Left ventricle myocardium inferior (tissue), 1 donor: ENCODE measurements at regions not wholly inside any gene's neighbourhood (a gene's known extent, or its start where the extent isn't known, plus 50 kb on each side); places are given as distances from the start of the nearest gene placed in this dataset.

ENCODE experiments used
- DNase-seq: peaks from one replicate; pipeline ENCODE4 v3.0.0-alpha.2; 2020
- H3K27ac ChIP-seq: fragments of 200-600 bp; replicated peaks from 2 replicates; pipeline ENCODE4 v1.8.0; 2021
- H3K27me3 ChIP-seq: fragments of 200-600 bp; 2 replicates; pipeline ENCODE4 v1.8.0; 2021; ENCODE audit warnings: low read depth
- H3K36me3 ChIP-seq: fragments of 200-600 bp; 2 replicates; pipeline ENCODE4 v1.8.0; 2021
- H3K4me1 ChIP-seq: fragments of 200-600 bp; 2 replicates; pipeline ENCODE4 v1.8.0; 2021
- H3K4me3 ChIP-seq: fragments of 200-600 bp; 2 replicates; pipeline ENCODE4 v1.8.0; 2021; ENCODE audit warnings: mild to moderate bottlenecking, moderate library complexity
- H3K9me3 ChIP-seq: fragments of 200-600 bp; replicated peaks from 2 replicates; pipeline ENCODE4 v1.8.0; 2021
- intact Hi-C: fragments of 100-400 bp; cut with micrococcal nuclease; formaldehyde crosslinking; loops from one replicate; pipeline ENCODE4 v1.11.0; 2022
- TF ChIP-seq, protein P1 (sequence below): fragments of 200-600 bp; IDR thresholded peaks from 2 replicates; pipeline ENCODE4 v1.8.0; 2021; ENCODE audit warnings: antibody characterized with exemption, mild to moderate bottlenecking, borderline replicate concordance
- donor health status: DM: no; HTN: yes; CAD: no; lungs with severe emphysema.

GRCh38 chr13:30074431-30074830 lies 224.0 kb upstream of the UBL3 start:
- Histone ChIP-seq H3K9me3 (no peaks in the 10 kb centered on the region), H3K27ac (no peak overlapping the region), H3K36me3 (no peaks in the 10 kb centered on the region), H3K27me3 (peaks cover 4% of the 10 kb centered on the region), H3K4me3 (no peak overlapping the region), H3K4me1 (no peaks in the 10 kb centered on the region)
- DNase-seq = no peak
- TF ChIP-seq, protein P1, sequence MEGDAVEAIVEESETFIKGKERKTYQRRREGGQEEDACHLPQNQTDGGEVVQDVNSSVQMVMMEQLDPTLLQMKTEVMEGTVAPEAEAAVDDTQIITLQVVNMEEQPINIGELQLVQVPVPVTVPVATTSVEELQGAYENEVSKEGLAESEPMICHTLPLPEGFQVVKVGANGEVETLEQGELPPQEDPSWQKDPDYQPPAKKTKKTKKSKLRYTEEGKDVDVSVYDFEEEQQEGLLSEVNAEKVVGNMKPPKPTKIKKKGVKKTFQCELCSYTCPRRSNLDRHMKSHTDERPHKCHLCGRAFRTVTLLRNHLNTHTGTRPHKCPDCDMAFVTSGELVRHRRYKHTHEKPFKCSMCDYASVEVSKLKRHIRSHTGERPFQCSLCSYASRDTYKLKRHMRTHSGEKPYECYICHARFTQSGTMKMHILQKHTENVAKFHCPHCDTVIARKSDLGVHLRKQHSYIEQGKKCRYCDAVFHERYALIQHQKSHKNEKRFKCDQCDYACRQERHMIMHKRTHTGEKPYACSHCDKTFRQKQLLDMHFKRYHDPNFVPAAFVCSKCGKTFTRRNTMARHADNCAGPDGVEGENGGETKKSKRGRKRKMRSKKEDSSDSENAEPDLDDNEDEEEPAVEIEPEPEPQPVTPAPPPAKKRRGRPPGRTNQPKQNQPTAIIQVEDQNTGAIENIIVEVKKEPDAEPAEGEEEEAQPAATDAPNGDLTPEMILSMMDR = no peak
- intact Hi-C loops = no loop called here

DNA sequence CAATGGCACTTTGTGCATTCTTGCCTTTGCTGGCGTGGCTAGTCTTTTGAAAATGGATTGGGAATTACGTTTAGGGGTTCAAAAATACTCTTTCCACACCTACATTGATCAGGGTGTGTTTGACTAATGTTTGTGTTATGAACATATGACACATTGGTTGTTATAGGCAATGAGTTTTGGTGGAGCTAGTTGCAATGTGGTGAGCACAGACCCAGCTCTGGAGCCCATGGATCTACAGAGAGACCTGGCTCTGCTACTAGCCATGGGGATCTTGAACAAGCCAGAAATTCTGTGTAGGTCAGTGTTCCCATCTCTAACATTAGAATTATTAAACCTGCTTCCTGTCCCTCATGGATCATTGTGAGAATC lies 222.4 kb upstream of the UBL3 start:
- H3K4me1 ChIP-seq = no peaks in the 10 kb centered on the region
- H3K27ac ChIP-seq = no peak overlapping the region
- no peaks in the 10 kb centered on the region for H3K9me3 ChIP-seq
- TF ChIP-seq, protein P1 = no peak
- no peak overlapping the region for H3K4me3 ChIP-seq
- intact Hi-C loops = no loop called here
- H3K36me3 ChIP-seq = no peaks in the 10 kb centered on the region
- no peak for DNase-seq
- H3K27me3 ChIP-seq = peaks cover 8% of the 10 kb centered on the region

DNA sequence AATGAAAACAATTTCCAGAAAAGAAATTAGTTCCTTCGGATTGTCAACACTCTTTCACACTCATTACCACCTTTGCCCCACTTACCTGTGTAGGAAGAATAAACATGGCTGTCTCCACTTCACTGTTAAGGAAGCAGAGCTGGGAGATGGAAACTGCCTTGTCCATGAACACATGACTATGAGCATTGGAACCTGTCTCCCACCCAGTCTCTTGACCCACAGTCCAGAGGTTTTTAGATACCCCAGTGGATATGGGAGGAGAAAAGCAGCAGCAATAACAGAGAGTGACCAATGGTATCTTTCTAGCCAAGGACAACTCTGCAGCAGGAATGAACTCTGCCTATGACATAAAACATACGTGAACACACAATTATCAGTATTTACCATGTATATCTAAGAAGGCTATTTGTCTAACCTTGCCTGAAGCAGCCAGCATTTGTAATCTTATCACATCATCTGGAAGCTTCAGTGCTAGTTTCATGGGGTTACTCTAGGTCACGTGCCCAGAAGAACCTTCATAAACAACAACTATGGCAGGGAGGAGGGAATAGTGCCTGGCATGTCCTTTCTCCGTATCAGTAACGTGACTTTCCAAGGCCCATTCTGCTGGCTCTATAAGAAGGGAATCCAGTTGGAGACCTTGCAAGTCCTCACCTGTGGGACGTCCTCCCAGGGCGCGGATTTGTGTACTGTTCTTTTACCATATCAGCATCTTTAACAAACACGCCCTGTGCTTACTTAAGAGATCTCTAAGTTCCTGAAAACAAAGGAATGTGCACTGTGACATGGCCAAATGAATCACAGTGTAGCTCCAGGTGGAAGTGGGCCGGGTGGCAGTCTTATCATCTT lies 221.8 kb upstream of the UBL3 start:
- Histone ChIP-seq H3K4me1 (no peaks in the 10 kb centered on the region), H3K36me3 (no peaks in the 10 kb centered on the region), H3K9me3 (no peaks in the 10 kb centered on the region), H3K27ac (no peak overlapping the region), H3K4me3 (no peak overlapping the region), H3K27me3 (peaks cover 14% of the 10 kb centered on the region)
- TF ChIP-seq, protein P1 = no peak
- intact Hi-C loops = no loop called here
- DNase-seq = no peak

GRCh38 chr13:30065181-30065580 lies 214.8 kb upstream of the UBL3 start:
- intact Hi-C loops = no loop called here
- H3K27ac ChIP-seq = no peak overlapping the region
- H3K36me3 ChIP-seq = no peaks in the 10 kb centered on the region
- H3K4me3 ChIP-seq = no peak overlapping the region
- no peaks in the 10 kb centered on the region for H3K4me1 ChIP-seq
- DNase-seq = no peak
- H3K27me3 ChIP-seq = peaks cover 40% of the 10 kb centered on the region
- TF ChIP-seq, protein P1 = no peak
- no peaks in the 10 kb centered on the region for H3K9me3 ChIP-seq

DNA sequence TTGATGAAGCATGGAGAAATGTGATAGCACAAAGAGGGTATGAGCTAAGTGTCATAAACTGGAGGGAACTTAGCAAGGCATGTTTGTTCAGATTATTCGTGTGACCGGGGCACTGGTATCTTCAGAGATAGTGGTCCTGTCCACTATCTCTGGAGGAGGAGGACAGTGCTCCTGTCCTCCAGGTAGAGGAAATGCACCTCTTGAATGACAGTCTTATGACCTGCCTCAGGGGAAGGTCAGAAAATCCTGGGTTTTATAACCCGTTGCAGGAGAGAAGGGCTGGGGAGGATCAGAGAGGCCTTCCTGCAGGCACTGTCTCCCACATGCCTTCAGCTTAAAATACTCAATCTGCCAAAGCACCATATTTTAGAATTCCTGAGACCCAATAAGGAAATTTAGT lies 213.5 kb upstream of the UBL3 start:
- H3K27me3 ChIP-seq = peaks cover 42% of the 10 kb centered on the region
- H3K4me3 ChIP-seq = no peak overlapping the region

More for the DNA sequence above, 213.5 kb upstream of the UBL3 start:
- TF ChIP-seq, protein P1 = no peak
- H3K9me3 ChIP-seq = peaks cover under 1% of the 10 kb centered on the region
- no peaks in the 10 kb centered on the region for H3K4me1 ChIP-seq
- H3K27ac ChIP-seq = no peak overlapping the region
- no peaks in the 10 kb centered on the region for H3K36me3 ChIP-seq
- intact Hi-C loops = no loop called here
- DNase-seq = no peak
